Retinal pigment epithelial cell (primary cell): ENCODE measurements at regions not wholly inside any gene's neighbourhood (a gene's known extent, or its start where the extent isn't known, plus 50 kb on each side); places are given as distances from the start of the nearest gene placed in this dataset.

Source experiments
- DNase-seq: peaks from one replicate; pipeline ENCODE4 v3.0.0-alpha.2; 2010; ENCODE audit warnings: low read depth
- H3K4me3 ChIP-seq: 2 replicates; pipeline ENCODE4 v1.5.1; 2011; ENCODE audit warnings: mild to moderate bottlenecking, low read length, control low read depth, moderate library complexity
- CTCF ChIP-seq: conservative IDR thresholded peaks from 2 replicates; pipeline ENCODE4 v1.5.1; 2011; ENCODE audit warnings: low read depth, low read length, control low read depth, inconsistent platforms

GRCh38 chrX:6708041-6708440 is 173.1 kb upstream of the VCX3A start:
- no peak for TF ChIP-seq CTCF
- no peak overlapping the region for H3K4me3 ChIP-seq
- DNase-seq = no peak

- H3K4me3 ChIP-seq = no peak overlapping the region
- DNase-seq = no peak
Measured at GRCh38 chrX:6707497-6707896, 172.6 kb upstream of the VCX3A start.

GRCh38 chrX:6701085-6701484 is 166.2 kb upstream of the VCX3A start:
- no peak for TF ChIP-seq CTCF
- H3K4me3 ChIP-seq = no peak overlapping the region
- DNase-seq = no peak

More at GRCh38 chrX:6707497-6707896, 172.6 kb upstream of the VCX3A start:
- no peak for TF ChIP-seq CTCF

- no peak for DNase-seq
Measured at GRCh38 chrX:6695717-6696116, 160.8 kb upstream of the VCX3A start.

GRCh38 chrX:6694977-6695376 is 160.1 kb upstream of the VCX3A start:
- DNase-seq = no peak
- TF ChIP-seq CTCF = no peak
- H3K4me3 ChIP-seq = no peak overlapping the region

More at GRCh38 chrX:6695717-6696116, 160.8 kb upstream of the VCX3A start:
- no peak for TF ChIP-seq CTCF
- H3K4me3 ChIP-seq = no peak overlapping the region

- H3K4me3 ChIP-seq = no peak overlapping the region
- TF ChIP-seq CTCF = no peak
- no peak for DNase-seq
Measured at GRCh38 chrX:6694221-6694620, 159.3 kb upstream of the VCX3A start.

- no peak overlapping the region for H3K4me3 ChIP-seq
- TF ChIP-seq CTCF = no peak
- no peak for DNase-seq
Measured at GRCh38 chrX:6693051-6693450, 158.1 kb upstream of the VCX3A start.
